ENCODE measurements at regions not wholly inside any gene's neighbourhood (a gene's known extent, or its start where the extent isn't known, plus 50 kb on each side); places are given as distances from the start of the nearest gene placed in this dataset.

GRCh38 chr13:75927183-75927669 is 291.1 kb downstream of the LMO7 start:
- TF ChIP-seq POLR2A (IDR thresholded peaks at IDR 0.05) = no peak
- no peak for TF ChIP-seq CTCF (IDR thresholded peaks at IDR 0.05)
